ENCODE measurements at regions not wholly inside any gene's neighbourhood (a gene's known extent, or its start where the extent isn't known, plus 50 kb on each side); places are given as distances from the start of the nearest gene placed in this dataset.

DNA sequence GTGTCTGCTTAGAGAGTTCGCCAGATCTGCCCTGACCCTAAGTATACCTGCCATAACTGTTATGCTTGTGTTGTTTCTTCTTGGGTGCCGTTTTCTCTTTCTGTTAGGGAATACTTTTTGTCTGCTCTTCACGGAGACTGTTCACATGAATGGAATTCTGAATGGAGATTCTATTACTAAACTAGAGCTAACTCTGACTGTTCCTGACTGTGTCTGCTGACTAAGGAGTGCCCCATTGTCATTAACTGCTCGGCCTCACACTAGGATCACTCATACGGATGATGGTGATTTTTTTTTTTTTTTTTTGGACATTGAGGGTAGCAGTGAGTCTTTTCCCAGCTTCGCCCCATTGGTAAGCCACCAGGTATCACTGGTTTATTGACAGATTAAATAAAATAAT is 104.8 kb upstream of the SLC8A1 start:
- no peak overlapping the region for H3K4me3 ChIP-seq (replicated peaks in 1 of 2; ENCODE audit: low read depth in 2 of 2, low read length in 2 of 2)
- no peak for DNase-seq (ENCODE audit: low read depth in 2 of 2)
- TF ChIP-seq, protein P1, sequence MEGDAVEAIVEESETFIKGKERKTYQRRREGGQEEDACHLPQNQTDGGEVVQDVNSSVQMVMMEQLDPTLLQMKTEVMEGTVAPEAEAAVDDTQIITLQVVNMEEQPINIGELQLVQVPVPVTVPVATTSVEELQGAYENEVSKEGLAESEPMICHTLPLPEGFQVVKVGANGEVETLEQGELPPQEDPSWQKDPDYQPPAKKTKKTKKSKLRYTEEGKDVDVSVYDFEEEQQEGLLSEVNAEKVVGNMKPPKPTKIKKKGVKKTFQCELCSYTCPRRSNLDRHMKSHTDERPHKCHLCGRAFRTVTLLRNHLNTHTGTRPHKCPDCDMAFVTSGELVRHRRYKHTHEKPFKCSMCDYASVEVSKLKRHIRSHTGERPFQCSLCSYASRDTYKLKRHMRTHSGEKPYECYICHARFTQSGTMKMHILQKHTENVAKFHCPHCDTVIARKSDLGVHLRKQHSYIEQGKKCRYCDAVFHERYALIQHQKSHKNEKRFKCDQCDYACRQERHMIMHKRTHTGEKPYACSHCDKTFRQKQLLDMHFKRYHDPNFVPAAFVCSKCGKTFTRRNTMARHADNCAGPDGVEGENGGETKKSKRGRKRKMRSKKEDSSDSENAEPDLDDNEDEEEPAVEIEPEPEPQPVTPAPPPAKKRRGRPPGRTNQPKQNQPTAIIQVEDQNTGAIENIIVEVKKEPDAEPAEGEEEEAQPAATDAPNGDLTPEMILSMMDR (IDR thresholded peaks at IDR 0.05; ENCODE audit: low read depth, low read length): no peak

DNA sequence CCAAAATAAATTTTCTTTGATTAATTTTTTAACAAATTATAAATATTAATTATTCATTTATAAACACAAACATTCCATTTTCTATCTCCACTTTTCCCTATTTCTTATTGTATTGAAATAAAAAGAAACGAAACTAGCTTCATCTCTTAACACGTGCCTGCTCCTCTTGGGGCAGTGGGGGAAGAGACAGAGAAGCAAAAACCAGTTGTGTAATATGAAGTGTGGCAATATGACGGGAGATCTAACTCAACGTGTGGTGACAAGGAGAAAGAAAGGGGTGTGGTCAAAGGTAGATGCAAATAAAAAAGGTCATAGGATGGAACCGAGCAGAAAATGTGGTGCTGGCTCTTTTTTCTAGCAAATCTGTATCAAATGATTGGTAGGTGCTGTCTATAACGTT is 106.9 kb upstream of the SLC8A1 start:
- no peak for DNase-seq (ENCODE audit: low read depth in 2 of 2)
- TF ChIP-seq, protein P1 (IDR thresholded peaks at IDR 0.05; ENCODE audit: low read depth, low read length): no peak
- no peak overlapping the region for H3K4me3 ChIP-seq (replicated peaks in 1 of 2; ENCODE audit: low read depth in 2 of 2, low read length in 2 of 2)

DNA sequence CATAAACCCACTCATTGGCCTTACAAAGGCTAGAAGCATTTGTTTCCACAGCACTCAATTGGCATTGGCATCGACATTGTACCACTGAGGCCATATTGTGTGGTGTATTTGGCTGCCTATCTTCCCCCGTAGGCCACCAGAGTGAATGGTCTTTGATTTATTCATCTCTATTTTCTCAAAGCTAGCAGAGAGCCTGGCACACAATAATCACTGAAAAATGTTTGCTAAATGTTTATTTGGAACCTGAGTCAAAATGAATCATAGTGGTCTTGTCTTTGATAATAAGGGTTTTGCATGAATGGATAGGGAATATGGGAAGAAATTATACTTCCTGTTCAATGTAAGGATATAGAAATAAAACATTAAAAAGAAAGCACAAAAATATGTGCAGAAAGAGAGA is 107.3 kb upstream of the SLC8A1 start:
- peak in 1 of 2 donors; percentile 8 for DNase-seq (ENCODE audit: low read depth in 2 of 2)

DNA sequence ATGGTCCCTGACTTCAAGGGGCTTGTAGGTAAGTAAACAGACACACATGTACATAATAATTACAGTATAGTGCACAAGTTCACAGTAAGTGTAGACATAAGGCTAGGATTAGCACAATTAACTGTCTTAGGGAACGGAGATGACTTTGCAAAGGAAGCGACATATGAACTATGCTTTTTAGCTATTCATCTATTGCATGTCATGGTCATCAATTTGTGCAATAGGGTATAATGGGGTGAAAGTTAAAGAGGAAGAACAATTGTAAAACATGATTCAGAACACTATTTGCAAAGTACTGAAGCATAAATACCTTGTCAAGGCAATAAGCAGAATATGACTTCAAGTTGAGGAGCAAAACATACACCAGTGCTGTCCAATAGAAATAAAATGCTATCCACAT is 112.3 kb upstream of the SLC8A1 start:
- no peak for DNase-seq (ENCODE audit: low read depth in 2 of 2)
- H3K4me3 ChIP-seq (replicated peaks in 1 of 2; ENCODE audit: low read depth in 2 of 2, low read length in 2 of 2): no peak overlapping the region
- TF ChIP-seq, protein P1 (IDR thresholded peaks at IDR 0.05; ENCODE audit: low read depth, low read length): no peak

More for the DNA sequence above, 107.3 kb upstream of the SLC8A1 start:
- TF ChIP-seq, protein P1 (IDR thresholded peaks at IDR 0.05; ENCODE audit: low read depth, low read length): no peak
- H3K4me3 ChIP-seq (replicated peaks in 1 of 2; ENCODE audit: low read depth in 2 of 2, low read length in 2 of 2): no peak overlapping the region

DNA sequence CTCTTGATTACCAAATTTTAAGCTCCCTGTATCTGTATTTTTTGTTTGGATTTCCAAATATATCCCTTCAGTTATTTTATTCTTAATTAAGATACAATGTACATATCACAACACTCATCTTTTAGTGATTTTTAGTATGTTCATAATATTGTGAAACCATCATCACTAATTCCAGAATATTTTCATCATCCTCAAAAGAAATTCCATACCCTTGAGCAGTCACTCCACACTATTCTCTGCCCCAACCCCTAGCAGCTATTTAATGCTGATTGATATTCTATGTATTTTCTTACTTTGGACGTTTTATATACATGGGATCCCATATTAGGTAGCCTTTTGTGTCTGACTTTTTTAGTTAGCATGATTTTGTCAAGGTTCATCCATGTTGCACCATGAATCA is 127.4 kb upstream of the SLC8A1 start:
- peak in 1 of 2 donors; percentile 48 for DNase-seq (ENCODE audit: low read depth in 2 of 2)
- H3K4me3 ChIP-seq (replicated peaks in 1 of 2; ENCODE audit: low read depth in 2 of 2, low read length in 2 of 2): no peak overlapping the region
- TF ChIP-seq, protein P1 (IDR thresholded peaks at IDR 0.05; ENCODE audit: low read depth, low read length): no peak

DNA sequence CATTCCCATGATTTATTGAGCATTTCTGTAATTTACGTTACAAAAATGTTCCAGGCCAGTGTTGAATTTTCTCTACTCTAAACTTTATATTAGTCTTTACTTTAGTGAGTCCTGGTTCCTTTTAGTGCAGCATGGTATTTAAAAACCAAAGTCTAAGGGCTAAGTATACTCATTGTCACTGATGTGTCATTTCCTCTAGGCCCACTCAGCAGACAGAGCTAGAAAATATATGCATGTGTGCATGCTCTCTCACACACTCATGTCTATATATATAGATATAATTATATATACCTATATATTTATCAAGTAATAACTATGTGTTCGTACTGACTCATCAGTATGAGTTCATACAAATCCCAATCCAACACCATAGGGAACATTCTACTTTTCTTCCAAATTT is 132.5 kb upstream of the SLC8A1 start:
- H3K4me3 ChIP-seq (replicated peaks in 1 of 2; ENCODE audit: low read depth in 2 of 2, low read length in 2 of 2): no peak overlapping the region
- TF ChIP-seq, protein P1 (IDR thresholded peaks at IDR 0.05; ENCODE audit: low read depth, low read length): no peak
- DNase-seq (ENCODE audit: low read depth in 2 of 2): peak in 1 of 2 donors; percentile 44

DNA sequence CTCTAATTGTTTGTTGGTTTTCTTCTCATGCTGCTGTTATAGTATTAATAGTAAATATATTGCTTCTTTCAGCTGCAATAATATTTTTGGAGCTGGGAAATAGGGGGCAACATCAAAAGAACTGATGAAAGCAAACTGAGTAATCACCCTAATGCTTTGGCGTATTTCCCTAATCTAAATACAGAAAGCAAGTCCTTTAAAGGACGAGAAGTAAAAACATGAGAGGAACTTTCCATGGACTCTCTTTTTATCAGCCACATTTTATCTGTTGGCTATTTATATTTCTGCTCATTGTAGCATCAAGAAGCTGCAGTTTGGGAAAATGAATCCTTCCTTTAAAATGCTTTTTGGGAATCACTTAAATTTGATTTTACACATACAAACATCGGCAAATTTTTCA is 139.9 kb upstream of the SLC8A1 start:
- no peak for DNase-seq (ENCODE audit: low read depth in 2 of 2)
- TF ChIP-seq, protein P1 (IDR thresholded peaks at IDR 0.05; ENCODE audit: low read depth, low read length): no peak
- H3K4me3 ChIP-seq (replicated peaks in 1 of 2; ENCODE audit: low read depth in 2 of 2, low read length in 2 of 2): no peak overlapping the region

Measured in cardiac fibroblast (primary cell).